Gastroesophageal sphincter (tissue), 4 donors: ENCODE measurements at regions not wholly inside any gene's neighbourhood (a gene's known extent, or its start where the extent isn't known, plus 50 kb on each side); places are given as distances from the start of the nearest gene placed in this dataset.

Source experiments
- ATAC-seq: fragments of 150-250 bp; one replicate; pipeline ENCODE4 v1.9.1; 2016; ENCODE audit warnings: mild to moderate bottlenecking, moderate library complexity
- H3K27ac ChIP-seq, 4 donors: fragments of 200-600 bp; sonication (generic) in 3 of 4; 1 replicate in 3 of 4; 2 replicates in 1 of 4; pipeline ENCODE4 v1.5.1; 2016 to 2019
- H3K27me3 ChIP-seq: fragments of 200-600 bp; sonication (generic); one replicate; pipeline ENCODE4 v1.5.1; 2019
- H3K36me3 ChIP-seq, 2 donors: fragments of 200-600 bp; sonication (generic); one replicate each; pipeline ENCODE4 v1.5.1; 2019; ENCODE audit warnings: control low read depth in 1 of 2
- H3K4me1 ChIP-seq, 3 donors: fragments of 200-600 bp; sonication (generic); 1 replicate in 2 of 3; 2 replicates in 1 of 3; pipeline ENCODE4 v1.5.1; 2016 to 2019; ENCODE audit warnings: control low read depth in 2 of 3
- H3K4me3 ChIP-seq, 2 donors: fragments of 200-600 bp; sonication (generic); one replicate each; pipeline ENCODE4 v1.5.1; 2019; ENCODE audit warnings: mild to moderate bottlenecking in 1 of 2, moderate library complexity in 1 of 2
- H3K9me3 ChIP-seq, 3 donors: fragments of 200-600 bp; sonication (generic); one replicate each; pipeline ENCODE4 v1.5.1; 2017 to 2019; ENCODE audit warnings: control low read depth in 2 of 3
- CTCF ChIP-seq, 4 experiments: fragments of 200-600 bp in 2 of 4; fragments of 450-650 bp in 2 of 4; sonication (generic) in 1 of 4; IDR thresholded peaks; one replicate each; pipeline ENCODE4 v1.5.1; 2017 to 2019; ENCODE audit warnings: antibody characterized with exemption in 4 of 4, mild to moderate bottlenecking in 2 of 4, moderate library complexity in 2 of 4
- EP300 ChIP-seq: sonication (generic); formaldehyde crosslinking; IDR thresholded peaks from one replicate; pipeline ENCODE4 v1.6.1; 2017; ENCODE audit warnings: antibody characterized with exemption, mild to moderate bottlenecking
- POLR2A ChIP-seq, 2 donors: fragments of 450-650 bp; IDR thresholded peaks; one replicate each; pipeline ENCODE4 v1.6.1; 2017; ENCODE audit warnings: antibody characterized with exemption in 2 of 2, mild to moderate bottlenecking in 2 of 2, moderate library complexity in 1 of 2
- POLR2AphosphoS5 ChIP-seq: sonication (generic); formaldehyde crosslinking; IDR thresholded peaks from one replicate; pipeline ENCODE4 v1.6.1; 2017; ENCODE audit warnings: antibody characterized with exemption
- WGBS, 2 donors: methylation state at CpG; one replicate each; pipeline ENCODE4 v1.1.5; 2018; ENCODE audit warnings: low coverage in 1 of 2; 5-methylcytosine and 5-hydroxymethylcytosine counted together

- Histone ChIP-seq H3K9me3 (no peaks in the 10 kb centered on the region), H3K4me3 (peak overlapping the region; percentile 51 to 54), H3K36me3 (no peaks in the 10 kb centered on the region), H3K27me3 (no peaks in the 10 kb centered on the region), H3K27ac (peak overlapping the region in 2 of 4 donors; percentile 15 to 48), H3K4me1 (peaks cover 0 to 7% (median 0%) of the 10 kb centered on the region in 3 donors)
- TF ChIP-seq POLR2A (IDR thresholded peaks at IDR 0.05) (no peak), CTCF (IDR thresholded peaks at IDR 0.05) (peak in 1 of 4 experiments; percentile 8), EP300 (no peak)
- WGBS, 2 donors: 17% methylated on average over 7 of the region's 98 CpGs; no CpG with 5 or more reads in 1 of the 2 donors
- peak; percentile 34 for ATAC-seq
These were observed 276.6 kb downstream of the BCOR start for GRCh38 chrX:39820938-39821708.

- TF ChIP-seq POLR2AphosphoS5: no peak
- no peak for TF ChIP-seq POLR2A (IDR thresholded peaks at IDR 0.05)
- no peak for TF ChIP-seq EP300
- TF ChIP-seq CTCF (IDR thresholded peaks at IDR 0.05): no peak
- H3K4me3 ChIP-seq: peak overlapping the region; percentile 51 to 54
- H3K36me3 ChIP-seq: no peaks in the 10 kb centered on the region
- WGBS, 2 donors: 34% methylated on average over 6 of the region's 26 CpGs; no CpG with 5 or more reads in 1 of the 2 donors
- no peaks in the 10 kb centered on the region for H3K27me3 ChIP-seq
- H3K27ac ChIP-seq: no peak overlapping the region
- ATAC-seq: peak; percentile 4
- H3K4me1 ChIP-seq: peaks cover 0 to 7% (median 0%) of the 10 kb centered on the region in 3 donors
- H3K9me3 ChIP-seq: no peaks in the 10 kb centered on the region
These were observed 276.1 kb downstream of the BCOR start for GRCh38 chrX:39821709-39822095.

GRCh38 chrX:39822133-39822748 is 275.5 kb downstream of the BCOR start:
- TF ChIP-seq POLR2AphosphoS5 (no peak), POLR2A (IDR thresholded peaks at IDR 0.05) (no peak), EP300 (no peak), CTCF (IDR thresholded peaks at IDR 0.05) (no peak)
- 74 to 91% methylated on average over 4 to 5 of the region's 15 CpGs for WGBS, 2 donors
- no peaks in the 10 kb centered on the region for H3K36me3 ChIP-seq
- peaks cover 0 to 7% (median 0%) of the 10 kb centered on the region in 3 donors for H3K4me1 ChIP-seq
- H3K9me3 ChIP-seq: no peaks in the 10 kb centered on the region
- H3K27me3 ChIP-seq: no peaks in the 10 kb centered on the region
- H3K4me3 ChIP-seq: no peak overlapping the region
- no peak overlapping the region for H3K27ac ChIP-seq
- no peak for ATAC-seq

- H3K9me3 ChIP-seq: no peaks in the 10 kb centered on the region
- no peak overlapping the region for H3K4me3 ChIP-seq
- TF ChIP-seq CTCF (IDR thresholded peaks at IDR 0.05): no peak
- TF ChIP-seq POLR2A (IDR thresholded peaks at IDR 0.05): no peak
- TF ChIP-seq POLR2AphosphoS5: no peak
- no peak for TF ChIP-seq EP300
- WGBS, 2 donors: 100% methylated on average over 1 of the region's 1 CpG; no CpG with 5 or more reads in 1 of the 2 donors
- H3K4me1 ChIP-seq: peaks cover 0 to 7% (median 0%) of the 10 kb centered on the region in 3 donors
- no peaks in the 10 kb centered on the region for H3K27me3 ChIP-seq
- H3K27ac ChIP-seq: no peak overlapping the region
- ATAC-seq: no peak
- H3K36me3 ChIP-seq: no peaks in the 10 kb centered on the region
These were observed 274.3 kb downstream of the BCOR start for GRCh38 chrX:39823424-39823823.
